ENCODE measurements at regions not wholly inside any gene's neighbourhood (a gene's known extent, or its start where the extent isn't known, plus 50 kb on each side); places are given as distances from the start of the nearest gene placed in this dataset.

DNA sequence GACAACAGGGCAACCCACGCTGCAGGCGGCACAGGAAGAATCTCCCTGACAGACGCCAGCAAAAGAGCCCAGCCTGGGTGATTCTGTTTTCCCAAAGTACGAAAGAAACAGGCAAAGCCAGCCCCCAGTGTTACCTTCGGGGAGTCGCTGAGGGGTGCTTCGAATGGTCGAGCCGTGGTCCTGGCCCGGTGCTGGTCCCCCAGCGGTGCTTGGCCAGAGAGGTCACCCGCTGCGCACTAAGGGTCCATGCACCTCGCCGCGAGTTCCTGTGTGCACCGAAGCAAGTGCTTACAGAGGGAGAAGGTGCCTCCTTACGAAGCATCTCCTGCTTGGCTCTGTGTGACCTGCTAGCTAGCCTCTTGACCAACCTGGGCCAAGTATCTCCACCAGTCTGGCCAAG lies 77.1 kb downstream of the HMX1 start:
- TF ChIP-seq CTCF (IDR thresholded peaks at IDR 0.05) (no peak), POLR2A (IDR thresholded peaks at IDR 0.05) (no peak)
